Mucosa of descending colon (tissue), 3 donors: ENCODE measurements at regions not wholly inside any gene's neighbourhood (a gene's known extent, or its start where the extent isn't known, plus 50 kb on each side); places are given as distances from the start of the nearest gene placed in this dataset.

Experiments
- ATAC-seq: fragments of 200-7000 bp; cut with Tn5 transposase; one replicate; pipeline ENCODE4 v1.9.1; 2020; ENCODE audit warnings: mild to moderate bottlenecking, moderate library complexity
- DNase-seq, 3 donors: peaks; one replicate each; pipeline ENCODE4 v3.0.0-alpha.2; 2020
- H3K36me3 ChIP-seq: fragments of 200-600 bp; one replicate; pipeline ENCODE4 v1.8.0; 2021; ENCODE audit warnings: low read depth, mild to moderate bottlenecking
- H3K4me1 ChIP-seq: fragments of 200-600 bp; one replicate; pipeline ENCODE4 v1.8.0; 2021; ENCODE audit warnings: low read depth, mild to moderate bottlenecking
- H3K4me3 ChIP-seq: fragments of 200-600 bp; one replicate; pipeline ENCODE4 v1.8.0; 2021; ENCODE audit warnings: mild to moderate bottlenecking
- H3K9me3 ChIP-seq: fragments of 200-600 bp; one replicate; pipeline ENCODE4 v1.8.0; 2021; ENCODE audit warnings: mild to moderate bottlenecking
- intact Hi-C, 2 donors: fragments of 100-400 bp; cut with DNase I in 1 of 2; cut with micrococcal nuclease in 1 of 2; formaldehyde crosslinking; loops; one replicate each; pipeline versions ENCODE4 v1.11.0 to v1.11.1; 2022; cut with DNase I, micrococcal nuclease
- TF ChIP-seq, protein P1 (sequence below): fragments of 200-600 bp; IDR thresholded peaks from one replicate; pipeline ENCODE4 v1.8.0; 2022; ENCODE audit warnings: antibody characterized with exemption, mild to moderate bottlenecking
- donor health status: DM: no; HTN: no; CAD: no; lungs with moderate emphysema.
- donor health status: DM: no; HTN: no; CAD: no.
- donor health status: DM: no; HTN: yes; CAD: no.

DNA sequence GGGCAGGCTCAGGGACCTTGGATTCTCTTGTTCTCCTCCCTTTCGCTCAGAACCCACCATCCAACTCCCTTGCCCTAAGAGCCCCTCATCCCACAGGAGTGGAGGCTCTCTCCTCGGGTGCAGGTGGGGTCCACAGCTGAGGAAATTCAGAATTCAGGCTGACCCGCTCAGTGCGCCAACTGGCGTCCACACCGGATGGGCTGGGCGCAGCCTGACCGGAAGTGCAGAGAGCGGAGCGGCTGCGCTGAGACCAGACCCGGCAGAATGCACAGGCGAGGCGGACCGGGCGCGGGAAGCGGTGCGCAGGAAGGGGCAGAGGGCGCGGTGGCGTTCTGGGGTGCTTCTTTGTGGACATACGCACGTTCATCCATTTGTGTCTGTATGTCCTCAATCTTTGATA, 210.4 kb upstream of the NDN start:
- Histone ChIP-seq H3K4me1 (no peaks in the 10 kb centered on the region), H3K36me3 (no peaks in the 10 kb centered on the region), H3K9me3 (no peaks in the 10 kb centered on the region), H3K4me3 (no peak overlapping the region)
- DNase-seq (no peak), ATAC-seq (no peak)
- TF ChIP-seq, protein P1, sequence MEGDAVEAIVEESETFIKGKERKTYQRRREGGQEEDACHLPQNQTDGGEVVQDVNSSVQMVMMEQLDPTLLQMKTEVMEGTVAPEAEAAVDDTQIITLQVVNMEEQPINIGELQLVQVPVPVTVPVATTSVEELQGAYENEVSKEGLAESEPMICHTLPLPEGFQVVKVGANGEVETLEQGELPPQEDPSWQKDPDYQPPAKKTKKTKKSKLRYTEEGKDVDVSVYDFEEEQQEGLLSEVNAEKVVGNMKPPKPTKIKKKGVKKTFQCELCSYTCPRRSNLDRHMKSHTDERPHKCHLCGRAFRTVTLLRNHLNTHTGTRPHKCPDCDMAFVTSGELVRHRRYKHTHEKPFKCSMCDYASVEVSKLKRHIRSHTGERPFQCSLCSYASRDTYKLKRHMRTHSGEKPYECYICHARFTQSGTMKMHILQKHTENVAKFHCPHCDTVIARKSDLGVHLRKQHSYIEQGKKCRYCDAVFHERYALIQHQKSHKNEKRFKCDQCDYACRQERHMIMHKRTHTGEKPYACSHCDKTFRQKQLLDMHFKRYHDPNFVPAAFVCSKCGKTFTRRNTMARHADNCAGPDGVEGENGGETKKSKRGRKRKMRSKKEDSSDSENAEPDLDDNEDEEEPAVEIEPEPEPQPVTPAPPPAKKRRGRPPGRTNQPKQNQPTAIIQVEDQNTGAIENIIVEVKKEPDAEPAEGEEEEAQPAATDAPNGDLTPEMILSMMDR = no peak
- intact Hi-C loops = no loop called here

DNA sequence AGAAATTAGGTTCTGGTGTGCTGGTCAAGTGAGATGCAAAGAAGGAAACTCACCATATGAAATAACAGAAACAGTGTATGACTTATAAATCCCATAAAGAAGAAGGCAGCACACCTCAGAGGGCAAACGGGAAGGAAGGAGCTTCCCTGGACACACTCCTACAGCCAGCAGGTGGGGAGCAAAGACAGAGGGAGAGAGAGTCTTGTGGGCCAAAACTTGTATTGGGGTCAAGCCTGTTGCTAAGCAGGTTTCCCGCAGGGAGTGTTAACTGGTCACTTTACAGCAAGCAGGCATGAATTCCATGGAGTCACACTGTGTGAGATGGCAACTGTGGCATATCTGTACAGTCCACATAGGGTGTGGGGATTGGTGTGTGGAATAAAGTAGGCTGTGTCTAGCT, 222.9 kb upstream of the NDN start:
- DNase-seq (no peak), ATAC-seq (no peak)
- H3K9me3 ChIP-seq = no peaks in the 10 kb centered on the region
- H3K4me1 ChIP-seq = no peaks in the 10 kb centered on the region
- intact Hi-C loops = no loop called here
- no peak overlapping the region for H3K4me3 ChIP-seq
- H3K36me3 ChIP-seq = no peaks in the 10 kb centered on the region
- TF ChIP-seq, protein P1 = no peak

DNA sequence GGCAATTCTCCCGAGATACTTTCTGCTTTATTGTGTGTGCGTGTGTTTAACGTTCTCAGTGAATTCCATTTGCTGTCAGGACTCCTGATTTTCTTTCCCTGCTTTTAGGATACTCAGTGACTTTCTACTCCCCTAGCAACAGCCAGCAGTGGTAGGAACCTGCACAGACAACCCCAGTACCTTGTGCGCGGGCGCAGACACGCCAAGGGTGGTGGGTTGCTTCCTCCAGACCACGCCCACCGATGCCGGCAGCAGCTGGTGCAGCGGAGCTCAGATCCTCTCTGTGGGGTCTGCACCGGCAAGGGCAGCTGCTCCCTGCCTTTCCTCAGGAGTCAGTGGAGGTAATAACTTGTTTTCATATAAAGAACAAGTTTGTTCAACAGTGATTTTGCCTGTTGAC, 225.1 kb upstream of the NDN start:
- intact Hi-C loops = no loop called here
- H3K4me3 ChIP-seq = no peak overlapping the region

DNA sequence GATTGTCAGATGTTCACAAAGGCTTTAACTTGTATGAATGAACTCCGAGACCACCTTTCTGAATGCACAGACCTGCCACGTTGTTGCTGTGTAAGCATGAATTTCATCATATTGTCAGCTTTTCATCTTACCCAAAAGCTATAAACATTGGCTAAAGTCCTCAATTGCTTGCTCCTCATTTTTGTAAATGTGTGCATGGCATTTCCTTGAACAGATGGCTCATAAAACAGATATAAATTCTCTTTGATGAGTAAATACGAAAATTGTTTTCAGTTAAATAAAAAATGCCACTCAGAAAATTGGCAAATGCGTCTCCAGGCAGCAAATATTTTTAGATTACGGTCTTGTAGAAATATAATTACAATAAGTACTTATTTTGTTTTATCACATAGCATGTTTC, 226.0 kb upstream of the NDN start:
- no peak for ATAC-seq
- TF ChIP-seq, protein P1 = no peak
- intact Hi-C loops = no loop called here

More for the DNA sequence above, 225.1 kb upstream of the NDN start:
- Histone ChIP-seq H3K36me3 (no peaks in the 10 kb centered on the region), H3K9me3 (no peaks in the 10 kb centered on the region), H3K4me1 (no peaks in the 10 kb centered on the region)
- no peak for ATAC-seq
- TF ChIP-seq, protein P1 = no peak
- DNase-seq = no peak

DNA sequence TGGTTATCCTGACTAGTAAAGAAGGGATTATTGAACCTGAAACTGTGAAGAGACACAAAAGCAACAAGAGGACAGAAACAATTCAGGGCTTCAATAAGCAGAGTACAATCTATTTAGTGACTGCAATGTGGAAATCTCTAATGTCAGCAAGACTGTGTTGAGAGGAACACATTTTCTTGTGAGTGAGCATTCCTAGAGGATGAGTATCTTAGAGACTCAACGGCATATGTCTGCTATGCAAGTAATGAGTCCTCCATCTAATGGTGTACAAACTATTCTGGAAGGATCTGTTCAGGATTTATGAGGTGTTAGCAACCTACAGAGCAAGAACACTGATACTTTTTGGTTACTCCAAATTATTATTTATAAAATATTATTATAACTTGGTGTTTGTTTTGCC, 226.5 kb upstream of the NDN start:
- Histone ChIP-seq H3K9me3 (no peaks in the 10 kb centered on the region), H3K36me3 (no peaks in the 10 kb centered on the region), H3K4me3 (no peak overlapping the region), H3K4me1 (no peaks in the 10 kb centered on the region)
- no peak for DNase-seq
- intact Hi-C loops = no loop called here
- TF ChIP-seq, protein P1 = no peak
- no peak for ATAC-seq

More for the DNA sequence above, 226.0 kb upstream of the NDN start:
- Histone ChIP-seq H3K36me3 (no peaks in the 10 kb centered on the region), H3K4me1 (no peaks in the 10 kb centered on the region), H3K4me3 (no peak overlapping the region), H3K9me3 (no peaks in the 10 kb centered on the region)
- DNase-seq = no peak

DNA sequence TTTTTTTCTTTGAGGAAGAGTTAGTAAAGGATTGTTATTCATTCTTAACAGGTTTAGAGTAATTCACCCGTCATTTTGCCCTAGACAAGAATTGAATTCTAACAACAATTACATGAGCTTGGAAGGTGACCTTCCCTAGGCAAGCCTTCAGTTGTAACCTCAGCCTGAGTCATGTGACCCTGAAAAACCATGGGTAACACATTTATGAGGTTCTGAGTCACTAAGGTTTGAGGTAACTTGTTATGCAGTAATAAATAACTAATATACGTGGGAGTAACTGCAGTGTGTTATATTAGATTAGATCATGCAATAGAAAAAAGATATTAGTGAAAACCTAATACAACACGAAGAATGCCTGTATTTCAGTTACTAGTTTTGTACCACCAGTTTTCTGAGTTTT, 237.6 kb upstream of the NDN start:
- Histone ChIP-seq H3K4me1 (no peaks in the 10 kb centered on the region), H3K4me3 (no peak overlapping the region), H3K9me3 (no peaks in the 10 kb centered on the region), H3K36me3 (no peaks in the 10 kb centered on the region)
- intact Hi-C loops = no loop called here
- TF ChIP-seq, protein P1 = no peak
- DNase-seq = no peak
- no peak for ATAC-seq
